ENCODE measurements at regions not wholly inside any gene's neighbourhood (a gene's known extent, or its start where the extent isn't known, plus 50 kb on each side); places are given as distances from the start of the nearest gene placed in this dataset.

GRCh38 chr15:96638793-96639192, 308.3 kb downstream of the NR2F2 start:
- TF ChIP-seq CTCF (conservative IDR thresholded peaks at IDR 0.05; ENCODE audit: low read length) (no peak), EZH2phosphoT487 (IDR thresholded peaks at IDR 0.05; ENCODE audit: borderline replicate concordance, low read depth, low read length) (no peak)
- H3K4me2 ChIP-seq (ENCODE audit: low read length): no peak overlapping the region
- H3K9me3 ChIP-seq (ENCODE audit: low read length): no peaks in the 10 kb centered on the region
- H2AFZ ChIP-seq (ENCODE audit: low read length): no peak overlapping the region
- no peaks in the 10 kb centered on the region for H4K20me1 ChIP-seq (ENCODE audit: insufficient read depth, low read length)
- no peak overlapping the region for H3K4me3 ChIP-seq (ENCODE audit: low read depth, low read length, poor library complexity, severe bottlenecking)
- no peaks in the 10 kb centered on the region for H3K36me3 ChIP-seq (ENCODE audit: insufficient read depth, low read length)
- POLR2A ChIA-PET: no interaction called here
- no peak for DNase-seq (ENCODE audit: low spot score)
- CTCF ChIA-PET (ENCODE audit: unreplicated experiment): no interaction called here
- H3K27ac ChIP-seq (ENCODE audit: low read depth, low read length, poor library complexity, severe bottlenecking): no peak overlapping the region
- BruUV-seq (replicated peaks): no TSS peak
- H3K4me1 ChIP-seq (ENCODE audit: insufficient read depth, low read length, poor library complexity, severe bottlenecking): no peaks in the 10 kb centered on the region
- no peaks in the 10 kb centered on the region for H3K9me2 ChIP-seq (ENCODE audit: insufficient read depth, low read length)
- H3K79me2 ChIP-seq (ENCODE audit: insufficient read depth, low read depth, low read length): no peaks in the 10 kb centered on the region
- intact Hi-C loops (cut with micrococcal nuclease; ENCODE audit: unreplicated experiment): no loop called here

GRCh38 chr15:96645796-96646195, 315.3 kb downstream of the NR2F2 start:
- Histone ChIP-seq H3K9me2 (ENCODE audit: insufficient read depth, low read length) (no peaks in the 10 kb centered on the region), H4K20me1 (ENCODE audit: insufficient read depth, low read length) (no peaks in the 10 kb centered on the region), H2AFZ (ENCODE audit: low read length) (no peak overlapping the region), H3K36me3 (ENCODE audit: insufficient read depth, low read length) (no peaks in the 10 kb centered on the region), H3K4me1 (ENCODE audit: insufficient read depth, low read length, poor library complexity, severe bottlenecking) (no peaks in the 10 kb centered on the region), H3K27ac (ENCODE audit: low read depth, low read length, poor library complexity, severe bottlenecking) (no peak overlapping the region), H3K9me3 (ENCODE audit: low read length) (no peaks in the 10 kb centered on the region), H3K4me3 (ENCODE audit: low read depth, low read length, poor library complexity, severe bottlenecking) (no peak overlapping the region), H3K4me2 (ENCODE audit: low read length) (no peak overlapping the region), H3K79me2 (ENCODE audit: insufficient read depth, low read depth, low read length) (no peaks in the 10 kb centered on the region)
- ChIA-PET CTCF (ENCODE audit: unreplicated experiment) (no interaction called here), POLR2A (no interaction called here)
- no peak for DNase-seq (ENCODE audit: low spot score)
- TF ChIP-seq CTCF (conservative IDR thresholded peaks at IDR 0.05; ENCODE audit: low read length) (no peak), EZH2phosphoT487 (IDR thresholded peaks at IDR 0.05; ENCODE audit: borderline replicate concordance, low read depth, low read length) (no peak)
- intact Hi-C loops (cut with micrococcal nuclease; ENCODE audit: unreplicated experiment): no loop called here
- no TSS peak for BruUV-seq (replicated peaks)

- no peak overlapping the region for H3K4me3 ChIP-seq (ENCODE audit: low read depth, low read length, poor library complexity, severe bottlenecking)
- ChIA-PET POLR2A (no interaction called here), CTCF (ENCODE audit: unreplicated experiment) (no interaction called here)
- H3K36me3 ChIP-seq (ENCODE audit: insufficient read depth, low read length): no peaks in the 10 kb centered on the region
- no peaks in the 10 kb centered on the region for H3K4me1 ChIP-seq (ENCODE audit: insufficient read depth, low read length, poor library complexity, severe bottlenecking)
- no peak overlapping the region for H2AFZ ChIP-seq (ENCODE audit: low read length)
- no peaks in the 10 kb centered on the region for H3K9me2 ChIP-seq (ENCODE audit: insufficient read depth, low read length)
- no peaks in the 10 kb centered on the region for H3K79me2 ChIP-seq (ENCODE audit: insufficient read depth, low read depth, low read length)
- no TSS peak for BruUV-seq (replicated peaks)
- no peak overlapping the region for H3K27ac ChIP-seq (ENCODE audit: low read depth, low read length, poor library complexity, severe bottlenecking)
- intact Hi-C loops (cut with micrococcal nuclease; ENCODE audit: unreplicated experiment): no loop called here
- TF ChIP-seq CTCF (conservative IDR thresholded peaks at IDR 0.05; ENCODE audit: low read length) (no peak), EZH2phosphoT487 (IDR thresholded peaks at IDR 0.05; ENCODE audit: borderline replicate concordance, low read depth, low read length) (no peak)
- no peaks in the 10 kb centered on the region for H4K20me1 ChIP-seq (ENCODE audit: insufficient read depth, low read length)
- H3K4me2 ChIP-seq (ENCODE audit: low read length): no peak overlapping the region
- H3K9me3 ChIP-seq (ENCODE audit: low read length): no peaks in the 10 kb centered on the region
- no peak for DNase-seq (ENCODE audit: low spot score)
Observed at GRCh38 chr15:96648866-96649265, 318.4 kb downstream of the NR2F2 start.
